Chondrocyte (in vitro differentiated cells): ENCODE measurements at regions not wholly inside any gene's neighbourhood (a gene's known extent, or its start where the extent isn't known, plus 50 kb on each side); places are given as distances from the start of the nearest gene placed in this dataset.

Experiments
- DNase-seq: peaks from one replicate; pipeline ENCODE4 v3.0.0; 2021; ENCODE audit warnings: mixed read lengths, low spot score
- H3K27ac Mint-ChIP-seq: one replicate; pipeline ENCODE4 v1.8.0; 2021; ENCODE audit warnings: mild to moderate bottlenecking, moderate library complexity, mixed read lengths; ENCODE audit not compliant: unreplicated experiment
- H3K27me3 Mint-ChIP-seq: 2 replicates; pipeline ENCODE4 v1.8.0; 2021; ENCODE audit warnings: low read depth, mixed read lengths
- H3K36me3 Mint-ChIP-seq: 2 replicates; pipeline ENCODE4 v1.8.0; 2021; ENCODE audit warnings: low read depth, mixed read lengths
- H3K4me1 Mint-ChIP-seq: 2 replicates; pipeline ENCODE4 v1.8.0; 2021; ENCODE audit warnings: low read depth, mild to moderate bottlenecking, mixed read lengths
- H3K4me3 Mint-ChIP-seq: one replicate; pipeline ENCODE4 v1.8.0; 2021; ENCODE audit warnings: mild to moderate bottlenecking, moderate library complexity, mixed read lengths; ENCODE audit not compliant: unreplicated experiment
- H3K9me3 Mint-ChIP-seq: 2 replicates; pipeline ENCODE4 v1.8.0; 2021; ENCODE audit warnings: low read depth, mixed read lengths
- CTCF ChIP-seq: fragments of 200-600 bp; sonication (generic); IDR thresholded peaks from 2 replicates; pipeline ENCODE4 v1.5.0; 2021; ENCODE audit warnings: antibody characterized with exemption, mild to moderate bottlenecking, moderate library complexity

- no peak for TF ChIP-seq CTCF
- no peaks in the 10 kb centered on the region for H3K4me1 Mint-ChIP-seq
- no peaks in the 10 kb centered on the region for H3K9me3 Mint-ChIP-seq
- no peaks in the 10 kb centered on the region for H3K36me3 Mint-ChIP-seq
- no peak overlapping the region for H3K4me3 Mint-ChIP-seq
- DNase-seq: no peak
- H3K27me3 Mint-ChIP-seq: no peaks in the 10 kb centered on the region
- H3K27ac Mint-ChIP-seq: no peak overlapping the region
Observed at GRCh38 chr4:180721356-180721755, 1521.8 kb upstream of the TENM3 start.

- no peak for TF ChIP-seq CTCF
- H3K4me3 Mint-ChIP-seq: no peak overlapping the region
- DNase-seq: no peak
- no peaks in the 10 kb centered on the region for H3K36me3 Mint-ChIP-seq
- no peaks in the 10 kb centered on the region for H3K4me1 Mint-ChIP-seq
- H3K27me3 Mint-ChIP-seq: no peaks in the 10 kb centered on the region
- no peak overlapping the region for H3K27ac Mint-ChIP-seq
- peaks cover 3% of the 10 kb centered on the region for H3K9me3 Mint-ChIP-seq
Observed at GRCh38 chr4:180726611-180727010, 1516.6 kb upstream of the TENM3 start.

GRCh38 chr4:180727478-180727877 lies 1515.7 kb upstream of the TENM3 start:
- Mint-ChIP-seq H3K4me3 (no peak overlapping the region), H3K4me1 (no peaks in the 10 kb centered on the region), H3K27me3 (no peaks in the 10 kb centered on the region), H3K9me3 (peaks cover 3% of the 10 kb centered on the region), H3K36me3 (no peaks in the 10 kb centered on the region), H3K27ac (no peak overlapping the region)
- TF ChIP-seq CTCF: no peak
- no peak for DNase-seq

- Mint-ChIP-seq H3K36me3 (no peaks in the 10 kb centered on the region), H3K27me3 (no peaks in the 10 kb centered on the region), H3K9me3 (peaks cover 3% of the 10 kb centered on the region), H3K4me1 (no peaks in the 10 kb centered on the region), H3K4me3 (no peak overlapping the region), H3K27ac (no peak overlapping the region)
- no peak for DNase-seq
- no peak for TF ChIP-seq CTCF
Observed at GRCh38 chr4:180734753-180735432, 1508.3 kb upstream of the TENM3 start.

- no peaks in the 10 kb centered on the region for H3K27me3 Mint-ChIP-seq
- DNase-seq: no peak
- H3K4me3 Mint-ChIP-seq: no peak overlapping the region
- H3K4me1 Mint-ChIP-seq: no peaks in the 10 kb centered on the region
- TF ChIP-seq CTCF: no peak
- H3K27ac Mint-ChIP-seq: no peak overlapping the region
- no peaks in the 10 kb centered on the region for H3K36me3 Mint-ChIP-seq
- H3K9me3 Mint-ChIP-seq: no peaks in the 10 kb centered on the region
Observed at GRCh38 chr4:180741703-180742102, 1501.5 kb upstream of the TENM3 start.
